GM18498 (cell line): ENCODE measurements at regions not wholly inside any gene's neighbourhood (a gene's known extent, or its start where the extent isn't known, plus 50 kb on each side); places are given as distances from the start of the nearest gene placed in this dataset.
A peak's percentile ranks its signal among the peaks of the same experiment; 100 is the strongest.

Experiments used
- ATAC-seq: cut with Tn5 transposase; IDR thresholded peaks from one replicate; pipeline ENCODE4 v1.9.1; 2021; ENCODE audit warnings: mild to moderate bottlenecking, moderate library complexity; ENCODE audit not compliant: unreplicated experiment

DNA sequence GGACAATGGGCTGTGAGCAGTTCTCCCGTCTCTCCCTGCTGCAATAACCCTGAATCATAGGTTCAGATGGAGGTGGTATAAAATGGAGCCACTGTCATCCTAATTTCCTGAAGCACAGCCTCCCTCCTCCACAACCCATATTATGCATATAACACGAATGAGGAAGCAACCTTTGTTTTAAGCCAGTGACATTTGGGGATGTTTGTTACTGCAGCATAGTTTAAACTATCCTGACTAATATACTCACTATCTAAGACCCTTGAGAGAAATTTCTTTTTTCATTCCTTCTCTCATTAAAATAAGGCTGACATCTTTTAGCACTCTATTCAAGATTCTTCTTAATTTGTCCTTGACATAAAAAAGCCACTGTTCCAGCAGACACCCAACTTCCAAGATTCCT, 413.4 kb downstream of the SOX9 start:
- ATAC-seq, result no peak

DNA sequence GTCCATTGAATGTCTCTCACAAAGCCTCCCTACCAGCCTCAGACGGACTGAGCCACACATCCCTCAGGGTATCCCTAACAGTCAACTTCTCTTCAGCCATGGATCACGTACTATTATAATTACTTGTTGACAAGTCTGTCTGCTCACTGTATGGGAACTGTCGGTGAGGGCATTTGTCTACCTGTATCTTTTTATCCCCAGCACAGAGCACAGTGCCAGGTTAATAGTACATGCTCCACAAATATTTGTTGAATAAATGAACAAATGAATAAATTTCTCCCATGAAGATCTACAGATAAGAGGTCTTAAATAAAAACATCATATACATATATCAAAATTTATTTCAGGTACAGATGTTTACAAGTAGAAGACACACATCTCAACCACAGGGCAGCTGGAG, 414.0 kb downstream of the SOX9 start:
- ATAC-seq, result no peak

DNA sequence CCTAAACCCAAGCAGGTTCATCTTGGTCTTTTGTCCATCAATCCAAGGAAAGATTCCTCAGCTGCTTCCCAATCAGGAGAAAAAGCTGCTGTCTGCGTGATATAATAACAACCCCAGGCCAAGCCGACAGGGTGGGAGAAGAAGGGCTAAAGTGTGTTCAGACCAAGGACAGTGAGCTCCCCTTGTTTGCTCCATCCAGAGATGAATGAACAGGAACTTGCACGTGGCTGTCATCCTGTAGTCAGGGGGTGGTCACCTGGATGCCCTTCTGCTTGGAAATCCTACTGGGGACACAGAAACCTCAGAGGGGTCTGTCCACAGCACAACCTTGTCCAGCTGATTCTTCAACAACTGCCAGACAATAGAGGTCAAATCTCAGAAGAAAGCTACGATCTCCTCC, 414.5 kb downstream of the SOX9 start:
- ATAC-seq, result no peak

DNA sequence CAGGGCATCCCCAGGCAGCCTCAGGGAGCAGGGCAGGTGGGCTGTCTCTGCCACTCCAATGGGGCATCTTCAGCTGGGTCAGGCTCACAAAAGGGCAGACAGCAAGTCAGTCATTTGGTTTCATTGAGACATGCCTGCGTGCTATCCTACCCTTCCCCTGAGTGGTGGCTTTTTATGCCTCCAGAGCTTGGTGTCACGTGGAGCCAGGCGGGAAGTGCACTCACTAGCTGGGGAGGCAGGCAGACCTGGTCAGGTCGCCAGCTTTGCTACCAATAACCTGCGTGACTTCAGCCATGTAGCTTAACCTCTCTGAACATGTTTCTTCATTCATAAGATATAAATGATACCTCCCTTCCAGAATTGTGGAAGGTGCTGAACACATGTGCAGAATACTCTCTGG, 415.0 kb downstream of the SOX9 start:
- no peak for ATAC-seq

DNA sequence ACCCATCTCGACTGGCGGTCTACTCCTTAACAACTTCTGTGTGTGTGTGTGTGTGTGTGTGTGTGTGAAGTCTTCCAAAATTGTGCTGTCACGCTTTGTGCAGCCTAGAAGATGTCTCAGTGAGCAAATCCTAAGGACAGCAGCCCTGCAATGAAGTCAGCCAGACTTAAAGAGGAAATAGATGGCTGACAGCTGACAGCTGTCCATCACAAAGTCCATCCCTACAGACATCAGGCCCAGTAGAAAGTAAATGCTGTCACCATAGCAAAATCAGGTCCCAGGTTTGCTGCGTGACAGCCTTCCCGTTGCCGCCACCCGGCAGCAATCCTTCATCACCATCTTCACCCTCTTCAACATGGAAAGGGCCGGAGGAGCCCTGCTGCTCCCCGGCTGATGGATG, 416.0 kb downstream of the SOX9 start:
- ATAC-seq, result no peak

DNA sequence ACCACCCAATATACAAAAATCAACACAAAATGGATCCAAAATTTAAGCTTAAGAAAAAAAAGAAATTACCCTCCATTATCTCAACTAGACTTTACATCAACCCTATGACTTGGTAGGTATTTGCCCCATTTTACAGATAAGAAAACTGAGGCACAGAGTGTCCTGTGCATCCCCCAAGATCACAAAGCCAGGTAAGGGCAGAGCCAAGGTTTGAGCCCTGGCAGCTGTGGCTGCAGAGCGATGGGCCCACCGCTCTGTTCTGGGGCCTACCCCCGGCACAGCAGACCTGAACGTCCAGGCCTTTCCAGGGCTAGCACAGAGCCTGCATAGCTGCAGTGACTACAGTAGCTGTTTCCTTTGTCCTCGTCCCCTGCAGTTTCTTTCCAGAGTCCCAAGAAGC, 417.6 kb downstream of the SOX9 start:
- ATAC-seq, result no peak

DNA sequence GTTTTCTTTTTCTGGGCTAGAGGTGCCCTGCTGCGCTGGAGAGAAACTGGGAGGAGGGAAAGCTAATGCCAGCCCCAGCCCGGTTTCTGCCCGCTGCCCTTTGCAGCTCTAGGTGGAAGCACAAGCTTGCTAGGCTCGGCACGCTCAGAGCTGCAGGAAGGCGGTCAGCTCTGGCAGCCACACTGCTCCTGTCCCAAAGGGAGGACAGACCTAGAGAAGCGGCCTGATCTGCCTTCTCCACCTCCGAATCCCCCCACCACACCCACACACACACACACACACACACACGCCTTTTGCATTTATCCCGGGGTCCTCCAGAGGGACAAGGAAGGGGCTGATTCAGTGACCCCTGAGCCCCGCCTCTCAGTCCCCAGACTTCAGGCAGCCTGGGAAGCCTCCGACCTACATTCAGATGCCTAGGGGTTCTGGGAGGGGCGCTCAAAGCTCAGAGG, 418.1 kb downstream of the SOX9 start:
- ATAC-seq, result no peak

DNA sequence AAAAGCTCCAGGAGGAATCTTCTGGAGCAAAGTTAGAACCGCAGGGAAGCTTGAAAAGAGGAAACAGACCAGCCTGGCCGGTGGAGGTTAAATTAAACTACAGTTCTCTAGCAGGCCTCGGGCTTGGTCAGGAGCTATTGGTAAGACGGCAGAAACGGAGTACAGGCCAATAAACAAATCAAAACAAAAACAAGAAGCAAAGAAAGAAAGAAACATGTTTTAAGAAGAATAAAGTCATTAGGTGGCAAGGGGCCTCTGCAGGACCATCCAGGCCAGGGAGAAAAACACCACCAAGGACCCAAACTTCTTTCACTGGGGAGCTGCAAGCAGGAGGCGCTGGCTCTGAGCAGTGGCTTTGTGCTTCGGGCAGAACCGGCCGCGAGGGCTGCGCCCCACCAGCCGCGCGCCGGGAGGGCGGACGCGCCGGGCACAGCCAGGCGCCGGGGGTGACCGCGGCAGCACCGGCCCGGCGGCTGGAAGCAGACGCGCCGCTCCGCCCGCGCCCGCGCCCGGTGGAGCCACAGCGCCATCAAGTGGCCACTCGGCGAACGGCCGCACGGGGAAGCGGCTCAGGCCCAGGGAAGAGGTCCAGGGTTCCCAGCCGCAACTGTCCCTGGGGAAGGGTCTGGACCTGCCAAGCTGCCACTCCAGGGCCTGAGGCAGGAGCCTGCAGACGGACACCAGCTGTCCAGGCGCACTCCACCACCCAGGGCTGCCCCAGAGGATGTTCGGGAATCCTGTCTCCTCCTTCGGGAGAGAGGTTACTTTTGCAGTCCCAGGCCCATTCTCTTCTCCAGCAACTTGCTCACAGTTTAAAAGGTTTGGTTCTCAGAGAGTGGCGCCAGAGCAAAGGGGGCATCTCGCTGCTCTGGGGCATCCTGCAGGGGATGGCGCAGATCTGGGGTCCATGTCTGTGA, 419.4 kb downstream of the SOX9 start:
- peak; percentile 92 for ATAC-seq

DNA sequence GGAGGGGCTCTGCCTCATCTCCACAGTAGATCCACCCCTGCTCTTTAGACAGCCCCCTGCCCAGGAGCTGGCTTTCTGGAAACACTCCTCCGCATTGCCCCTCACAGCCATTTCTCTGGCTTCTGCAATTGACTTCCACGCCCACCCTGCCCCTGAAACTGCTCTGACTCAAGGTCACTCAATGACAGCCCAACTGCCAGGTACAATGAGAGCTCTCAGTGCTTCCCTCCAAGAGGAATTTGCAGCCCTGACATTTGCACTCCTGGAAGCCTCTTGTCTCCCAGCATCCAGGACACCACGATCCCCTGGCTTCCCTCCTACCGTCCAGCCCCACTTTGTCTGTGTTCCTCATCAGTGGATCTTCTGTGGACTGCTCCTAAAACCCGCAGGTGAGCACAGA, 421.5 kb downstream of the SOX9 start:
- ATAC-seq, result no peak

DNA sequence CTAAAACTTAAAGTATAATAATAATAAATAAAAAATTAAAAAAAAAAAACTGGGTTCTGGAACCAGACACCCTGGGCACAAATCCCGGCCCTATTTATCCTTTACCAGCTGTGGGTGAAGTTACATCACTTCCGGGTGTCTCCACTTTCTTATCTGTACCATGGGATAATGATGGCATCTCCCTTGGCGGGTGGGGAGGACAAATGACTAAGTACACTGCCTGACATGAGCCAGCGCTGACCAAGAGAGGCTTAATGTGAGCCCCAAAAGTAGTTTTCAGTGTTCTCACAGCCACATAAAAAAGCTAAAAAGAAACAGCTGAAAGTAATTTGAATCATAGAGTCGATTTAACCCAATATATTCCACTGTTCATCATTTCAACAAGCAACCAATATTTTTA, 424.9 kb downstream of the SOX9 start:
- ATAC-seq, result no peak

DNA sequence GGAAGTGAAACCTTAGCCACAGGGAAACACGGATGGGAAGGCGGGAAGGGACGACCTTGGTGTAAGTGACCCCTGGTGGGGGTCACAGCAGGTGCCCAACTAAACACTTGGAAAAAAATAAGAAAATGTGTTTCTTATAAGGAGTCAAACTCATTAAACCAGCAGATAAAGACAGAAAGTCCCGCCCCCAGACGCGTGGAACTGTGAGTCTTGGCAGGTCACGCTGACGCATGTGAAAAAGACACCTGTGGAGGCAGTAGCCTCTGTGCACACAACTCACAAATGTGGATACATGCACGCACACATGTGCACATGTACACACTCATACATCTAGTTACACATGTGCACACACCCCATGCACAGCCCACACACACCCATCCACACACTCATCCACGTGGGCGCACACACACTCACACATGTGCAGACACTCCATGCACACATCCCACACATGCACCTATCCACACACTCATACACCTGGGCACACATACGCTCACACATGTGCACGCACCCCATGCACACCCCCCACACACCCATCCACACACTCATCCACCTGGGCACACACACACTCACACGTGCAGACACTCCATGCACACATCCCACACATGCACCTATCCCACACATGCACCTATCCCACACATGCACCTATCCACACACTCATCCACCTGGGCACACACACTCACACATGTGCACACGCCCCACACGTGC, 432.4 kb downstream of the SOX9 start:
- ATAC-seq, result no peak

DNA sequence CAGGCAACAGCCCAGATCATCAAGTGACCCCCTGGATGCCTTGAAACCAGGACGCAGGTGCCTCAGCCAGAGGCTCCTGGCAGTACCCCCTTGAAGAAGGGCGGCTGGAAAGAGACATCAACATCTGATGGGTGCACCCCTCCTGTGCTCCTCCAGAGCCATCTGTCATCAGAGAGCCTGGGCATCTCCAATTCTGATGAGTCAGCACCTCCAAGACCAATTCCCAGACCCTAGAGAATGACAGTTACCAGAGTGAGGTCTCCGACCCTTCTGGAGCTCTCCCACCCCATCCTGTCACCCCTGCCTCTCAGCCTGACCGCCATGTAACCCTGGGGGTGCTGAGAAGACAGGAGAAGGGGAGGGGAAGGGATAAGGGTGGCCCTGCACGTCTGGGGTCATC, 433.7 kb downstream of the SOX9 start:
- ATAC-seq, result no peak

DNA sequence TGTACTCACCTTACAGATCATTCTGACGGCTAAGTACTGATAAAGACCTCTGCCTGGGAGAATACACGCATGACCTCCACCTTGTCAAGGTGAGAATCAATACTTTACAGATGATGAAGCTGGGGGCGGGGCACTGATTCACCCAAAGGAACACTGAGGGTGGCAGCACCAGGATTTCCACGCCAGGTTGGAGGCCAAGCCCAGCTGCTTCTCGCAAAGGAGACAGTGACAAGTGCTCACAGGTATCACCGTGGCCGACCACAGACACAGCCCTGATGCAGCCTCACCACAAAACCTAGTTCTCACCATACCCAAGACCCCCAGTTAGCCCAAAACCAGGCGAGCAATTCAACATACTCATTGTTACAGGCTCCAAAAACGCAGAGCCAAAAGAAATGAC, 434.2 kb downstream of the SOX9 start:
- ATAC-seq, result no peak

DNA sequence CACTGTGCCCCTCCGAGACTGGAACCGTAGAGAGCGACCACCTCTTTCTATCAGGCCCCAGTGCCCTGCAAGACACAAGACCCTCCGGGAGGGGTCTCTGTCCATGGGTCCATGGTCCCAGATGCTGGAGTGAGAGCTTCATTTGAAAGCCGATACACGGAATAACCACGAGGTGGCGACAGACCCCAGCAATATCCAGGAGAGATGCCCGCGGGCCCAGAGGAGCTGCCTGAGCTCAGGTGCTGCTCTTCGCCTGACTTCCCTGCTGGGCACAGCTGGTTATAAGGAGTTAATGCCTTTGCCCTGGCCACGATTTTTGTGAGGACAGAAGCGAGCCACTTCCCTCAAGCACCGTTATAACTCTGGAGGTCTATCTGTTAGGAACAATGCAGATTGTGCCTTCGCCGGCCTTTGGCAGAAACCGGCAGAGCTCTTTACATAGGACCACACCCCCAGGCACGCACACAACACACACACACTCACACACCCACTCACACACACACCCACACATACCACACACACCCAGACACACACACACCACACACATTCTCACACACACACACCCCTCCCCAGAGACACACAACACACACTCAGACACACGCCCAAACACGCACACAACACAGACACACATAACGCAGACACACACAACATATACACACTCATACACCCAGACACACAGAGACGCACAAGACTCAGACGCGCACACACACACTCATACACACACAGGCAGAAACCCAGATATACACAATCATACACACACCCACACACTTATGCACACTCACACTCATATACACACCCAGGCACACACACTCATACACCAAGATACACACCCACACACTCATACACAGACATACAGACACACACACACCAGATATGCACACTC, 436.4 kb downstream of the SOX9 start:
- peak; percentile 61 for ATAC-seq

DNA sequence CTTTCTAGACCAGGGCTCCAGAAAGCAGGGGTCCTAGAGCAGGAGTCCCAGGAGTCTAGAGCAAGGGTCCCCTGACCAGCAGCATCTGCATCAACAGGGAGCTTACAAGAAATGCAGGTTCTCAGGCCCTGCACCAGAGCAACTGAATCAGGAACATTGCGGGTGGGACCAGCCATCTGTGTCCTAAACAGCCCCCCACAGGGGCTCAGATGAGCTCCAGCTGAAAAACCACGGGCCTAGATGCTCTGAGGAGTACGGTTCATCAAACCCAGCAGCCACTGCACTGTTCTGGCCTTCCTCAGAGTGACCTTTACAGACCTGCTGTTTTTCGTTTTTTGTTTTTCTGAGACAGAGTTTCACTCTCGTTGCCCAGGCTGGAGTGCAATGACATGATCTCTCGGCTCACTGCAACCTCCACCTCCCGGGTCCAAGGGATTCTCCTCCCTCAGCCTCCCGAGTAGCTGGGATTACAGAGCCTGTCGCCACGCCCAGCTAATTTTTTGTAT, 438.2 kb downstream of the SOX9 start:
- no peak for ATAC-seq

DNA sequence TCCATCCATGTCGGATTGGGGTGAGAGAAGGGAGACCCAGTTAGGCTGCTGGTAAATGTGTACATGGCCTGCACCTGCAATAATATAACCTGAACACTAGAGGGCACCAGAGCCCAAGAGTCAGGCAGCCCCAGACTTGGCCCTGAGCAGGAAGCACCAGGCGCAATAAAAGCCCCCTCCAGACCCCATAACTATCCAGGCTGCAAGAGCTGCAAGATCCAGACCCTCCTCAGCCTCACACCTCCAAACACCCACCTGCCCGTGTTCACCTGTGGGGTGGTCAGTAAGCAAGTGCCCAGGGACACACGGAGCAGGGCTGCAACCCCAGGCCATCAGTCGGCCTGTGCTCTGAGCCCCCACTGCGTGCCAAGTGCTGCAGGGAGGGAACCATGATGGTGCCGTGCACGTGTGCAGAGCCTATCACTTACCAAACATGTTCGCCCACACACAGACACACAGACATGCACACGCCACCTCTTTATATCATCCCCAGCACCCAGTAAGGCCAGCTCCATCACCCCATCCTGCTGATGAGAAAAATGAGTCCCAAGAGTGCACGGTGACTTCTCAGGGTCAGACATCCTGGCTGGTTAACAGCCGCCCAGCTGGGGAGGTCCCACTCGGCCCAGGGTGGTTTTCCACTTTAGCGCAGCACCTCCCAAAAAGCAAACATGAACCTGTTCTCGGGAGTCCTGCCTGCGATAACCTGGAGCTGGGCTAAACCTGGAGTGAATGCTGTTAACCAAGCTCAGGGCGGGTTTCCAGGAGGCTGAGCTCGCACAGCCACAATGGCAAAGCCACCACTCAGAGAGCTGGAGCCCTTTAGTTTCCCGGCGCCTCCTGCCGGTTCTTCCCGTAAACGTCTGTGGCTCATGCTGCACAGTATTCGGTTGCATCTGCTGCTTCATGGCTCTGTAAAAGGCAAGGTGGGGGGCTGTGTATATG, 439.8 kb downstream of the SOX9 start:
- peak; percentile 71 for ATAC-seq

DNA sequence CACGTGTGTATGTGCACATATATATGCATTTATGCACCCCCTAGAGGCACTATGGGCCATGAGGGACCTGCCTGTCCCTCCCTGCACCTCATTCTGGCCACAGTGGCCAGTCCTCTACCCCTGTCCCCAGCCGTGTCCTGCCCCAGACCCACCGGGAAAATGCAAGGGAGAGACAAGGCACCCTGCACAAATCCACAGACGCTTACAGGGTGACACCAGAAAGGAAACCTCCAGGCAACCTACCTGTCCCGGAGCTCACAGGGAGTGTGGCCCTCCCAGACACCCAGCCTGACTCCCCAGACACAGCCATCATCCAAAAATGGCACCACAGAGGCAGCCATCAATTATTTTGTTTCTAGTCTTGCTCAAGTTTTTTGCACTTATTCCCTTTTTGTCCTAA, 440.4 kb downstream of the SOX9 start:
- ATAC-seq, result no peak

DNA sequence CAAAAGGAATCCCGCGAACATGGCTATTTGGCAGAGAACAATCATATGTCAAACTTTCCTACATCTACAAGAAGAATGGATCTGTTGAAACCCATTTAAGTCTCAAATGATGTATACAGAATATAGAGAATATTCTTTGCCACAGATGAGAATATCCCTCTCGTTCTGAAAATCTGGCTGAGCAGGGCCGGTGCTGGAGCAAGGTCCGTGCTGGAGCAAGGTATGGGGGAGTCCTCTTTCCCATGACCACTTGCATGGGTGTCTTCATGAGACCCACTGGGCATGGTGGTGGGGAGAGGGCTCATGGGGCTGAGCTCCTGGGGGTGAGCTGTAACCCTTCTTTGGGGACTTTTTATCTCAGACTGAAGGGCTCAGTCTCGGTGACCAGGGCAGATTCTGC, 440.9 kb downstream of the SOX9 start:
- ATAC-seq, result no peak

DNA sequence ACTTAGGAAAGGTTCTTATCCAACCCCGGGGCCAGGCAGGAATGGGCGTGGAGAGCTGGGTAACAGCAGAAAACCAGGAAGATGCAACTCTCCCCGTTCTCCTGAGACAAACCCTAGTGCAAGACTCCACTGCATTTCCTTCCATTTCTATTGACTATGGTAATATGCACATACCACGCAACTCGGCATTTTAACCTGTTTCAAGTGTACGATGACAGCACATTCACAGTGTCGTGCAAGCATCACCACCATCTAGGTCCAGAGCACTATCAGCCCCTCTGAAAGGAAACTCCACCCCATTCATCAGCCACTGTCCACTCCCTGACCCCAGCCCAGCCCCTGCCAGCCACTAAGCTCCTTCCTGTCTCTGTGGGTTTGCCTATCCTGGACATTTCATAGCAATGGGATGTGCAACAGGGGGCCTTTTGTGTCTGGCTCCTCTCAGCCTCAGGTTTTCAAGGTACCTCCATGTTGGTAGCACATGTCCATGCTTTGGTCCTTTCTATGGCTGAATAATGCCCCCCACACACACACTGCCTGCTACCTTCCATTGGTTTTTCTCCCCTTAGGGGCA, 441.9 kb downstream of the SOX9 start:
- no peak for ATAC-seq

DNA sequence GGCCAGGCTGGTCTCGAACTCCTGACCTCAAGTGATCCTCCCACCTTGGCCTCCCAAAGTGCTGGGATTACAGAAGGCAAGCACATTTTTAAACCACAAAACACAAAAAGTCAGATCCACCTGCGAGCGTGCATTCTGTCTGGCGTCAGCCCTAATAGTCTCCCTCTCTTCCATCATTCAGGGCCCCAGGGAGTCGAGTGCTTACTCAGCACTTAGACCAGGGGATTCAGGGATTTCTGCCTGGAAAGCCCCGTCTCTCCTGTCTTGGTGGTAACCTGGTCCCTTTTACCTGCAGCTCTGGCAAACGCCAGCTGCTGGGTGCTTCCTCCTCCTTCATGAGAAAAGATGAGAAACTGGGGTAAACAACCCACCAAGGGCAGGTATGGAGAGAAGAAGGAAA, 443.1 kb downstream of the SOX9 start:
- no peak for ATAC-seq
